Karpas-422 (cell line): ENCODE measurements at regions not wholly inside any gene's neighbourhood (a gene's known extent, or its start where the extent isn't known, plus 50 kb on each side); places are given as distances from the start of the nearest gene placed in this dataset.

Experiments used
- DNase-seq: peaks from one replicate; pipeline ENCODE4 v3.0.0-alpha.2; 2015
- H2AFZ ChIP-seq: fragments of 200-600 bp; sonication (generic); 2 replicates; pipeline ENCODE4 v1.6.1; 2014; ENCODE audit warnings: antibody characterized with exemption, low read length, mixed read lengths
- H3K27ac ChIP-seq: fragments of 200-600 bp; sonication (generic); 2 replicates; pipeline ENCODE4 v1.5.1; 2014; ENCODE audit warnings: mild to moderate bottlenecking, low read length, moderate library complexity
- H3K27me3 ChIP-seq: fragments of 200-600 bp; sonication (generic); 2 replicates; pipeline ENCODE4 v1.6.1; 2014; ENCODE audit warnings: low read length, mixed read lengths
- H3K36me3 ChIP-seq: fragments of 200-600 bp; sonication (generic); 2 replicates; pipeline ENCODE4 v1.6.1; 2014; ENCODE audit warnings: low read length, mixed read lengths; ENCODE audit not compliant: insufficient read depth
- H3K4me1 ChIP-seq: fragments of 200-600 bp; sonication (generic); 2 replicates; pipeline ENCODE4 v1.6.1; 2014; ENCODE audit warnings: mild to moderate bottlenecking, low read length, mixed read lengths
- H3K4me2 ChIP-seq: fragments of 200-600 bp; sonication (generic); 2 replicates; pipeline ENCODE4 v1.6.1; 2014; ENCODE audit warnings: low read length, low read depth, mild to moderate bottlenecking; ENCODE audit not compliant: poor library complexity, severe bottlenecking
- H3K4me3 ChIP-seq: fragments of 200-600 bp; sonication (generic); 2 replicates; pipeline ENCODE4 v1.5.1; 2014; ENCODE audit warnings: mild to moderate bottlenecking, antibody characterized with exemption, low read length, mixed read lengths
- H3K79me2 ChIP-seq: fragments of 200-600 bp; sonication (generic); 2 replicates; pipeline ENCODE4 v1.6.1; 2014; ENCODE audit warnings: mild to moderate bottlenecking, low read length, mixed read lengths
- H3K9ac ChIP-seq: fragments of 200-600 bp; sonication (generic); 2 replicates; pipeline ENCODE4 v1.6.0; 2014; ENCODE audit warnings: low read length
- H3K9me2 ChIP-seq: fragments of 200-600 bp; sonication (generic), shearing (Covaris generic); replicated peaks from 2 replicates; pipeline ENCODE4 v1.6.0; 2014; ENCODE audit warnings: mild to moderate bottlenecking, low read length, moderate library complexity; ENCODE audit not compliant: insufficient read depth
- H3K9me3 ChIP-seq: fragments of 300-700, 200-600 bp; sonication (generic); 2 replicates; pipeline ENCODE4 v1.6.1; 2014; ENCODE audit warnings: low read length, mixed read lengths
- H4K20me1 ChIP-seq: fragments of 200-600 bp; sonication (generic); 2 replicates; pipeline ENCODE4 v1.6.1; 2014; ENCODE audit warnings: mild to moderate bottlenecking, antibody characterized with exemption, low read length, low read depth; ENCODE audit not compliant: insufficient read depth

DNA sequence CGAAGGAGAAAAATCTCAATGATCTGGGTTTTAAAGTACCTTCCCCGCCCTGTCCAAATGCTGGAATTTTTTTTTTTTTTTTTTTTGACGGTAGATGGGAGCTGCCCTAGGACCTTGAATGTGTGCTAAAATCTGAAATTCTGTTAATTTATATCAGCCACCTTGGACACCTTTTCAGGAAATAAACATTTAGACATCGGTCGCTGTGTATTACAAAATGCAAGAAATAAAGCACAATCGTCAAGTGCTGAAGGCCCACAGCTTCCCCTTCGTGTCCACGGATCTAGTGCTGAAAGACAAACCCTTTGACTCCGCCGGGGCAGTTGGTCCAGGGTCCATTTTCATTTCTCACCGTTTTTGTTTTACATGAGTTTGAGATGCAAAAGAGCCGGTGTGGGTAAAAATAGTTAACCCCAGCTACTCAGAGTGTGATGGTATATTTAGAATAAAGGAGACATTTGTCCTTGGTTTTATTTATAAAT, 90.2 kb upstream of the CHD2 start:
- H3K27ac ChIP-seq, result peak overlapping the region; percentile 98
- no peaks in the 10 kb centered on the region for H3K36me3 ChIP-seq
- H2AFZ ChIP-seq, result peak overlapping the region; percentile 49; the same call in 1 of the 2 replicates
- peak overlapping the region; percentile 97 for H3K4me2 ChIP-seq
- DNase-seq, result peak; percentile 92
- no peaks in the 10 kb centered on the region for H4K20me1 ChIP-seq
- no peaks in the 10 kb centered on the region for H3K27me3 ChIP-seq
- H3K9ac ChIP-seq, result peak overlapping the region; percentile 91
- no peaks in the 10 kb centered on the region for H3K79me2 ChIP-seq
- no peaks in the 10 kb centered on the region for H3K9me2 ChIP-seq
- no peaks in the 10 kb centered on the region for H3K9me3 ChIP-seq
- peaks cover 36% of the 10 kb centered on the region for H3K4me1 ChIP-seq
- H3K4me3 ChIP-seq, result peak overlapping the region; percentile 77

GRCh38 chr15:92810418-92811138, 89.5 kb upstream of the CHD2 start:
- H3K9ac ChIP-seq, result peak overlapping the region; percentile 25
- peaks cover 36% of the 10 kb centered on the region for H3K4me1 ChIP-seq
- H3K27me3 ChIP-seq, result no peaks in the 10 kb centered on the region
- no peaks in the 10 kb centered on the region for H3K36me3 ChIP-seq
- peak overlapping the region; percentile 24 for H2AFZ ChIP-seq
- no peaks in the 10 kb centered on the region for H3K9me3 ChIP-seq
- peak overlapping the region; percentile 77 for H3K4me3 ChIP-seq
- H3K79me2 ChIP-seq, result no peaks in the 10 kb centered on the region
- peak; percentile 75 for DNase-seq
- no peaks in the 10 kb centered on the region for H3K9me2 ChIP-seq
- H4K20me1 ChIP-seq, result no peaks in the 10 kb centered on the region
- peak overlapping the region; percentile 98 for H3K27ac ChIP-seq
- peak overlapping the region; percentile 97 for H3K4me2 ChIP-seq

DNA sequence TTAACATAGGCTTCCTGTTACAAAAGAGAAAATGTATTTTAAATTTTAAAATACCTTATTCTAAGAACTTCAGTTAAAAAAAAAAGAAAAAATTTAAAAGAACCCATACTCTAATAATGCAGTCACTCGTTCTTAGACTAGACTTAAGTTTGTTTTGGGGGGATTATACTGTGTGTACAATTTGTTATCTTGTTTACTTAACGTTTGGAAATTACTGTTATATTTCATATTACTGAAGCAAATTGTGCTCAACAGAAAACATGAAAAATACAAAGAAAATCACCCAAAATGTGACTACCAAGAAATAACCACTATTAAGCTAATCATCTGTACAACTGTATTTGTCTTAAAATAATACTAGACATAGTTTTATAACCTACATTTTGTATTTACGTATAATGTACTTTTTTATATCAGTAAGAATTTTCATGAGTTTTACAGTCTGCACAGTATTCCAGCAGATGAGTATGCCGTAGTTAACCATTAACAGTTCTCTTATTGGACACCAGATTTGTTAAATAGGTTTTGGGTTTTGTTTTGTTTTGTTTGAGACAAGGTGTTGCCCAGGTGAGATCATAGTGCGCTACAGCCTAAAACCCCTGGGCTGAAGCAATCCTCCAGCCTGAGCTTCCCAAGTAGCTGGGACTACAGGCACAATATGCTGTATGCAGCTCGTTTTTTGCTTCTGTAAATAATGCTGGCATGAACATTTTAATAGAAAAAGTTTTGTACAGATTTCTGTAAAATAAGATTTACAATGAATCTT, 88.8 kb upstream of the CHD2 start:
- Histone ChIP-seq H3K27ac (peak overlapping the region; percentile 98), H3K4me3 (0 out of 2 replicates have a peak overlapping the region, but pooled peaks have one; percentile 77), H3K9ac (no peak overlapping the region), H2AFZ (no peak overlapping the region), H3K27me3 (no peaks in the 10 kb centered on the region), H4K20me1 (no peaks in the 10 kb centered on the region), H3K36me3 (no peaks in the 10 kb centered on the region), H3K4me1 (peaks cover 36% of the 10 kb centered on the region), H3K9me2 (no peaks in the 10 kb centered on the region), H3K79me2 (no peaks in the 10 kb centered on the region), H3K9me3 (no peaks in the 10 kb centered on the region), H3K4me2 (peak overlapping the region; percentile 97)
- no peak for DNase-seq

DNA sequence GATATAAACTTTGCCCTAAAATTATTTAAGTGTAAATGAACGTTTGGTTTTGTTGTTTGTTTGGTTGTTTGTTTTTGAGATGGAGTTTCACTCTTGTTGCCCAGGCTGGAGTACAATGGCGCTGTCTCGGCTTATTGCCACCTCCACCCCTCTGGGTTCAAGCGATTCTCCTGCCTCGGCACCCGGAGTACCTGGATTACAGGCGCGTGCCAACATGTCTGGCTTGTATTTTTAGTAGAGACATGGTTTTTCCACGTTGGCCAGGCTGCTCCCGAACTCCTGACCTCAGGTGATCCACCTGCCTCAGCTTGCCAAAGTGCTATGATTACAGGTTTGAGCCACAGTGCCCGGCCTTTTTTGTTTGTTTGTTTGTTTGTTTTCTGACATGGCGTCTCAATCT, 87.9 kb upstream of the CHD2 start:
- no peak overlapping the region for H3K4me3 ChIP-seq
- peaks cover 42% of the 10 kb centered on the region for H3K4me1 ChIP-seq
- no peak overlapping the region for H3K9ac ChIP-seq
- H3K36me3 ChIP-seq, result no peaks in the 10 kb centered on the region
- no peaks in the 10 kb centered on the region for H4K20me1 ChIP-seq
- no peaks in the 10 kb centered on the region for H3K27me3 ChIP-seq
- no peaks in the 10 kb centered on the region for H3K9me3 ChIP-seq
- no peaks in the 10 kb centered on the region for H3K79me2 ChIP-seq
- no peak for DNase-seq
- no peak overlapping the region for H2AFZ ChIP-seq
- no peaks in the 10 kb centered on the region for H3K9me2 ChIP-seq
- no peak overlapping the region for H3K27ac ChIP-seq
- H3K4me2 ChIP-seq, result no peak overlapping the region

DNA sequence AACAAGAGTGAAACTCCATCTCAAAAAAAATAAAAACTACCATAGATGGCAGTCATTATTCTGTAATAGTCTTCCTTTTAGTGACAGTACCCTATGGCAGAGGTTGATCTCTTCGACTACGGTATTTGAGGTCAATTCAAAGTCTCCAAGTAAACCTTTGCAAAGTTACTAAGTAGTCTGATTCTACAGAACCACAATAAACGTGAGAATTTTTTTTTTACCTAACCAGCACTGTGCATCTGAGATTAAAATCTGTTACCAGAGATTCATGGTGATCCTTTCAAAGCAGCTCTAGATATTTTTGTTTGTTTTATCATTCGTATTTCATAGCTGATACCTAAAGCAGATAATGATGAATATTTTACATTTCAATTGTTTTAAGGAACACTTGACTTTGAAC, 86.6 kb upstream of the CHD2 start:
- no peak overlapping the region for H3K4me3 ChIP-seq
- H3K4me1 ChIP-seq, result peaks cover 46% of the 10 kb centered on the region

GRCh38 chr15:92817339-92817886, 82.7 kb upstream of the CHD2 start:
- H3K27me3 ChIP-seq, result no peaks in the 10 kb centered on the region
- H2AFZ ChIP-seq, result peak overlapping the region; percentile 10; the same call in 1 of the 2 replicates
- peak overlapping the region; percentile 56 for H3K4me3 ChIP-seq
- H3K79me2 ChIP-seq, result no peaks in the 10 kb centered on the region
- H3K36me3 ChIP-seq, result no peaks in the 10 kb centered on the region
- H4K20me1 ChIP-seq, result no peaks in the 10 kb centered on the region
- H3K4me2 ChIP-seq, result peak overlapping the region; percentile 86
- peak overlapping the region; percentile 59 for H3K9ac ChIP-seq
- DNase-seq, result peak; percentile 88
- no peaks in the 10 kb centered on the region for H3K9me3 ChIP-seq
- H3K27ac ChIP-seq, result peak overlapping the region; percentile 76
- no peaks in the 10 kb centered on the region for H3K9me2 ChIP-seq
- peaks cover 56% of the 10 kb centered on the region for H3K4me1 ChIP-seq

More for the DNA sequence above, 86.6 kb upstream of the CHD2 start:
- Histone ChIP-seq H3K27me3 (no peaks in the 10 kb centered on the region), H3K9ac (no peak overlapping the region), H3K9me2 (no peaks in the 10 kb centered on the region), H3K4me2 (no peak overlapping the region), H2AFZ (no peak overlapping the region), H3K79me2 (no peaks in the 10 kb centered on the region), H4K20me1 (no peaks in the 10 kb centered on the region), H3K36me3 (no peaks in the 10 kb centered on the region), H3K9me3 (no peaks in the 10 kb centered on the region), H3K27ac (no peak overlapping the region)
- no peak for DNase-seq

DNA sequence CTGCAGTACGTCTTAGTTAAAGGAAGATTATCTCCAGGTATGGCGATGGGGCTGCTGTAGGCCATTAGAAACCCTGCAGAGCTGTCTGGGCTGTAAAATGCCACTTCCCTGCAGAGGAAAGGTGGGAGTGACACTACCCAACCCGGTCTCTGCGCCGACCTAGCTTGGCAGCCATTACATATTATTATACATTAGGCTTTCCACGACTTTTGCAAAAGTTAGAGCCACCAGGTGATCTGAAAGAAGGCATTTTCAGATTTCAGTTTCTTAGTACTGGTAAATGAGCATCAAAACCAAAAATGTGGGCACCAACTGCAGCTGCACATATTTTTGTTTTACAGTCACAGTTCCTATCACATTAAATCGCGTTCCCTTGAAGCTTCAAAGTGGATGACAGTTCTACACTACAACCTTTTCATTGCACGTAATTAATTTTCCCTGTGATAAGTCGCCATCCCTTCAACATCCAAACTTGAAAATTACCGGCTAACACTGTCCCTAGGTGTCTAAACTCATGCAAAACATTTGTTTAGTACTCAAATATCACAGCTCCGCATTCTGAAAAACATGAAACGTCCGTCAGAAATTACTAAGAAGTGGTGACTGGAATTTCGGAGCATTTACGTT, 81.4 kb upstream of the CHD2 start:
- H3K9me2 ChIP-seq, result no peaks in the 10 kb centered on the region
- H3K27ac ChIP-seq, result peak overlapping the region; percentile 76; the same call in 1 of the 2 replicates
- H3K79me2 ChIP-seq, result no peaks in the 10 kb centered on the region
- no peaks in the 10 kb centered on the region for H3K9me3 ChIP-seq
- H3K36me3 ChIP-seq, result no peaks in the 10 kb centered on the region
- no peak overlapping the region for H3K9ac ChIP-seq
- H4K20me1 ChIP-seq, result no peaks in the 10 kb centered on the region
- peak overlapping the region; percentile 84 for H3K4me2 ChIP-seq
- peaks cover 68% of the 10 kb centered on the region for H3K4me1 ChIP-seq
- H2AFZ ChIP-seq, result 0 out of 2 replicates have a peak overlapping the region, but pooled peaks have one; percentile 10
- no peaks in the 10 kb centered on the region for H3K27me3 ChIP-seq
- no peak overlapping the region for H3K4me3 ChIP-seq
- no peak for DNase-seq
